HEK293 (cell line): ENCODE measurements at regions not wholly inside any gene's neighbourhood (a gene's known extent, or its start where the extent isn't known, plus 50 kb on each side); places are given as distances from the start of the nearest gene placed in this dataset.
"Not testable (repeated sequence)": the region's sequence is repeated elsewhere in the genome, so short reads cannot be mapped to it uniquely, and the experiment has no call there.

Experiments
- ZNF26 ChIP-seq: fragments of 450-650 bp; formaldehyde crosslinking; IDR thresholded peaks from 2 replicates; pipeline ENCODE4 v1.5.1; 2016; ENCODE audit warnings: missing biosample characterization, missing genetic modification characterization
- ZNF324 ChIP-seq: fragments of 450-650 bp; formaldehyde crosslinking; IDR thresholded peaks from 2 replicates; pipeline ENCODE4 v1.5.1; 2016; ENCODE audit warnings: missing biosample characterization, missing genetic modification characterization
- ZNF350 ChIP-seq: fragments of 450-650 bp; formaldehyde crosslinking; IDR thresholded peaks from 2 replicates; pipeline ENCODE4 v1.5.0; 2017; ENCODE audit warnings: missing biosample characterization, mild to moderate bottlenecking, missing genetic modification characterization
- ZNF623 ChIP-seq: fragments of 450-650 bp; formaldehyde crosslinking; IDR thresholded peaks from 2 replicates; pipeline ENCODE4 v1.5.1; 2016; ENCODE audit warnings: missing biosample characterization, missing genetic modification characterization
- TF ChIP-seq, protein P1 (sequence below): fragments of 450-650 bp; formaldehyde crosslinking; IDR thresholded peaks from 2 replicates; pipeline ENCODE4 v1.5.1; 2016; ENCODE audit warnings: missing biosample characterization, missing genetic modification characterization
- TF ChIP-seq, protein P2 (sequence below): fragments of 450-650 bp; formaldehyde crosslinking; IDR thresholded peaks from 2 replicates; pipeline ENCODE4 v1.5.1; 2017; ENCODE audit warnings: missing biosample characterization, missing genetic modification characterization

DNA sequence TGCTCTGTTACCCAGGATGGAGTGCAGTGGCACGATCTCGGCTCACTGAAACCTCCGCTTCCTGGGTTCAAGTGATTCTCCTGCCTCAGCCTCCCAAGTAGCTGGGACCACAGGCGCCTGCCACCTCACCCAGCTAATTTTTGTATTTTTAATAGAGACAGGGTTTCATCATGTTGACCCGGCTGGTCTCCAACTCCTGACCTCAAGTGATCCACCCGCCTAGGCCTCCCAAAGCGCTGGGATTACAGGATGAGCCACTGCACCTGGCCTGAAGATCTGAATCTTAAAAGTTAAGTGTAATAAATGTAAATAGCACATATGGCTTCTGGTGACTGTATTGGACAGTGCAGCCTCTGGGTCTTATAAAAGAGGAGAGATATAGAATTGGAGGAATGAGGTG, 74.2 kb upstream of the NOX3 start:
- TF ChIP-seq ZNF623, ZNF324, ZNF350, ZNF26 (tag by site-specific recombination): not testable (repeated sequence)
- TF ChIP-seq, protein P1, sequence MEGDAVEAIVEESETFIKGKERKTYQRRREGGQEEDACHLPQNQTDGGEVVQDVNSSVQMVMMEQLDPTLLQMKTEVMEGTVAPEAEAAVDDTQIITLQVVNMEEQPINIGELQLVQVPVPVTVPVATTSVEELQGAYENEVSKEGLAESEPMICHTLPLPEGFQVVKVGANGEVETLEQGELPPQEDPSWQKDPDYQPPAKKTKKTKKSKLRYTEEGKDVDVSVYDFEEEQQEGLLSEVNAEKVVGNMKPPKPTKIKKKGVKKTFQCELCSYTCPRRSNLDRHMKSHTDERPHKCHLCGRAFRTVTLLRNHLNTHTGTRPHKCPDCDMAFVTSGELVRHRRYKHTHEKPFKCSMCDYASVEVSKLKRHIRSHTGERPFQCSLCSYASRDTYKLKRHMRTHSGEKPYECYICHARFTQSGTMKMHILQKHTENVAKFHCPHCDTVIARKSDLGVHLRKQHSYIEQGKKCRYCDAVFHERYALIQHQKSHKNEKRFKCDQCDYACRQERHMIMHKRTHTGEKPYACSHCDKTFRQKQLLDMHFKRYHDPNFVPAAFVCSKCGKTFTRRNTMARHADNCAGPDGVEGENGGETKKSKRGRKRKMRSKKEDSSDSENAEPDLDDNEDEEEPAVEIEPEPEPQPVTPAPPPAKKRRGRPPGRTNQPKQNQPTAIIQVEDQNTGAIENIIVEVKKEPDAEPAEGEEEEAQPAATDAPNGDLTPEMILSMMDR (tag by site-specific recombination), result not testable (repeated sequence)
- TF ChIP-seq, protein P2, sequence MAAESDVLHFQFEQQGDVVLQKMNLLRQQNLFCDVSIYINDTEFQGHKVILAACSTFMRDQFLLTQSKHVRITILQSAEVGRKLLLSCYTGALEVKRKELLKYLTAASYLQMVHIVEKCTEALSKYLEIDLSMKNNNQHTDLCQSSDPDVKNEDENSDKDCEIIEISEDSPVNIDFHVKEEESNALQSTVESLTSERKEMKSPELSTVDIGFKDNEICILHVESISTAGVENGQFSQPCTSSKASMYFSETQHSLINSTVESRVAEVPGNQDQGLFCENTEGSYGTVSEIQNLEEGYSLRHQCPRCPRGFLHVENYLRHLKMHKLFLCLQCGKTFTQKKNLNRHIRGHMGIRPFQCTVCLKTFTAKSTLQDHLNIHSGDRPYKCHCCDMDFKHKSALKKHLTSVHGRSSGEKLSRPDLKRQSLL (tag by site-specific recombination), result not testable (repeated sequence)
